Peyer's patch (tissue), 4 donors: ENCODE measurements at regions not wholly inside any gene's neighbourhood (a gene's known extent, or its start where the extent isn't known, plus 50 kb on each side); places are given as distances from the start of the nearest gene placed in this dataset.

Experiments used
- DNase-seq, 3 donors: peaks; one replicate each; pipeline ENCODE4 v3.0.0-alpha.2; 2017 to 2019
- H3K27ac ChIP-seq, 4 donors: fragments of 200-600 bp; sonication (generic); one replicate each; pipeline ENCODE4 v1.5.1; 2016 to 2019
- H3K27me3 ChIP-seq, 2 donors: fragments of 200-600 bp; sonication (generic); one replicate each; pipeline ENCODE4 v1.5.1; 2019
- H3K36me3 ChIP-seq, 3 donors: fragments of 200-600 bp; sonication (generic); one replicate each; pipeline ENCODE4 v1.5.1; 2016 to 2019
- H3K4me1 ChIP-seq, 4 donors: fragments of 200-600 bp; sonication (generic); one replicate each; pipeline ENCODE4 v1.5.1; 2016 to 2019
- H3K4me3 ChIP-seq, 4 donors: fragments of 200-600 bp; sonication (generic); 1 replicate in 3 of 4; 2 replicates in 1 of 4; pipeline ENCODE4 v1.5.1; 2016 to 2019; ENCODE audit warnings: mild to moderate bottlenecking in 1 of 4
- H3K9me3 ChIP-seq, 4 donors: fragments of 200-600 bp; sonication (generic); one replicate each; pipeline ENCODE4 v1.5.1; 2016 to 2019; ENCODE audit warnings: mild to moderate bottlenecking in 1 of 4
- POLR2A ChIP-seq, 2 donors: fragments of 450-650 bp; IDR thresholded peaks; one replicate each; pipeline ENCODE4 v1.5.1; 2017; ENCODE audit warnings: antibody characterized with exemption in 2 of 2, mild to moderate bottlenecking in 2 of 2, moderate library complexity in 2 of 2
- TF ChIP-seq, protein P1 (sequence below), 6 experiments: fragments of 450-650 bp in 4 of 6; fragments of 200-600 bp in 2 of 6; sonication (generic) in 1 of 6; IDR thresholded peaks; one replicate each; pipeline ENCODE4 v1.5.1; 2017 to 2019; ENCODE audit warnings: antibody characterized with exemption in 6 of 6, mild to moderate bottlenecking in 3 of 6, moderate library complexity in 1 of 6

DNA sequence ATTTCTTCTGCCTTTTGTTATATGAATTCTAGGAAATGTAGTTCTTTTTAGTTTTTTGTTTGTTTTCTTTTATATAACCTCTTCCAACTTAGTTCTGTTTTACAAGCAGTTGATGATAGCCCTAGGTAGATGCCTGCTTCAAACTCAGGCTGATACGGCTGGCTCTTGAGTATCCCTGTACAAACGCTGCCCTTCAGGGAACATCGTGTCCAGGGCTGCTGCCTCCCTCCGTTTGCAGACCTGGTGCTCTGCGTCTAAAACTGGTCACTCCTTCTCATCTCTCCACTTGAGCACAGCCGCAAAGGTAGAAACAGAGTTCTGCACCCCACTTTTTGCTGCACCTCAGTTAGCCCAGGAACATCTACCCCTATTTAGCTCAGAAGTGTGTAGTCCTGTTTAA is 310.1 kb downstream of the PRL start:
- Histone ChIP-seq H3K36me3 (no peaks in the 10 kb centered on the region), H3K9me3 (no peaks in the 10 kb centered on the region), H3K4me1 (peaks cover 0 to 5% (median 0%) of the 10 kb centered on the region in 4 donors), H3K4me3 (no peak overlapping the region), H3K27me3 (no peaks in the 10 kb centered on the region), H3K27ac (peak overlapping the region in 3 of 4 donors; percentile 35 to 67 (median 39))
- no peak for TF ChIP-seq POLR2A (IDR thresholded peaks at IDR 0.05)
- TF ChIP-seq, protein P1, sequence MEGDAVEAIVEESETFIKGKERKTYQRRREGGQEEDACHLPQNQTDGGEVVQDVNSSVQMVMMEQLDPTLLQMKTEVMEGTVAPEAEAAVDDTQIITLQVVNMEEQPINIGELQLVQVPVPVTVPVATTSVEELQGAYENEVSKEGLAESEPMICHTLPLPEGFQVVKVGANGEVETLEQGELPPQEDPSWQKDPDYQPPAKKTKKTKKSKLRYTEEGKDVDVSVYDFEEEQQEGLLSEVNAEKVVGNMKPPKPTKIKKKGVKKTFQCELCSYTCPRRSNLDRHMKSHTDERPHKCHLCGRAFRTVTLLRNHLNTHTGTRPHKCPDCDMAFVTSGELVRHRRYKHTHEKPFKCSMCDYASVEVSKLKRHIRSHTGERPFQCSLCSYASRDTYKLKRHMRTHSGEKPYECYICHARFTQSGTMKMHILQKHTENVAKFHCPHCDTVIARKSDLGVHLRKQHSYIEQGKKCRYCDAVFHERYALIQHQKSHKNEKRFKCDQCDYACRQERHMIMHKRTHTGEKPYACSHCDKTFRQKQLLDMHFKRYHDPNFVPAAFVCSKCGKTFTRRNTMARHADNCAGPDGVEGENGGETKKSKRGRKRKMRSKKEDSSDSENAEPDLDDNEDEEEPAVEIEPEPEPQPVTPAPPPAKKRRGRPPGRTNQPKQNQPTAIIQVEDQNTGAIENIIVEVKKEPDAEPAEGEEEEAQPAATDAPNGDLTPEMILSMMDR (IDR thresholded peaks at IDR 0.05): no peak
- DNase-seq: no peak

DNA sequence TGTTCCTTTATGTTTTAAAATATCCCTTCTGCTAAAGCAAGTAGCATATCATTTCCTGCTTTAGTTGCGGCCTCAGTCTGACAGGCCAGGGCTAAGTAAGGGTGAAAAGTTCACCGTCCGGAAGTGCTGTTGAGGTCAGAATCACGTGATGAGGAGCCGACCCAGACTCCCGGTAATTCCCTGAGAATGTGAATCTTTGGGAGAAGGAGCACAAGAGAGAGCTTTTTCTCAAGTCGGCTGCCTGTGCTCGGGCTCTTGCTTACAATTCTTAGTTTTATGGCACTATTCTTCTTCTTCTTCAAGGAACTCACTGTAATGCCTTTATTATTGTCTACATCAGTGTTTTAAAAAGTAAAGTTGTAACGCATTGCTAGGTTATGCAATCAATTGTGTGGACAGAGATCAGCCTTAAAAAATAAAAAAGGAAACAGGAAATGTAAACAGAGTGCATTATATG is 309.3 kb downstream of the PRL start:
- H3K27ac ChIP-seq: peak overlapping the region in 3 of 4 donors; percentile 39 to 67 (median 59)
- peak overlapping the region in 2 of 4 donors; percentile 37 to 39 for H3K4me3 ChIP-seq
- H3K4me1 ChIP-seq: peaks cover 0 to 5% (median 0%) of the 10 kb centered on the region in 4 donors
- H3K27me3 ChIP-seq: no peaks in the 10 kb centered on the region
- H3K36me3 ChIP-seq: no peaks in the 10 kb centered on the region
- TF ChIP-seq, protein P1 (IDR thresholded peaks at IDR 0.05): no peak
- peak in 1 of 2 donors; percentile 17 for TF ChIP-seq POLR2A (IDR thresholded peaks at IDR 0.05)
- H3K9me3 ChIP-seq: no peaks in the 10 kb centered on the region
- DNase-seq: peak; percentile 24 to 79 (median 49)

GRCh38 chr6:21990577-21990976 is 306.3 kb downstream of the PRL start:
- TF ChIP-seq, protein P1 (IDR thresholded peaks at IDR 0.05): no peak
- no peaks in the 10 kb centered on the region for H3K9me3 ChIP-seq
- H3K36me3 ChIP-seq: no peaks in the 10 kb centered on the region
- no peak overlapping the region for H3K4me3 ChIP-seq
- H3K27ac ChIP-seq: no peak overlapping the region
- H3K4me1 ChIP-seq: peaks cover 0 to 5% (median 0%) of the 10 kb centered on the region in 4 donors
- no peaks in the 10 kb centered on the region for H3K27me3 ChIP-seq
- DNase-seq: no peak

GRCh38 chr6:21992178-21992967 is 304.5 kb downstream of the PRL start:
- H3K4me1 ChIP-seq: no peaks in the 10 kb centered on the region
- no peak for DNase-seq
- TF ChIP-seq, protein P1 (IDR thresholded peaks at IDR 0.05): no peak
- no peak for TF ChIP-seq POLR2A (IDR thresholded peaks at IDR 0.05)

DNA sequence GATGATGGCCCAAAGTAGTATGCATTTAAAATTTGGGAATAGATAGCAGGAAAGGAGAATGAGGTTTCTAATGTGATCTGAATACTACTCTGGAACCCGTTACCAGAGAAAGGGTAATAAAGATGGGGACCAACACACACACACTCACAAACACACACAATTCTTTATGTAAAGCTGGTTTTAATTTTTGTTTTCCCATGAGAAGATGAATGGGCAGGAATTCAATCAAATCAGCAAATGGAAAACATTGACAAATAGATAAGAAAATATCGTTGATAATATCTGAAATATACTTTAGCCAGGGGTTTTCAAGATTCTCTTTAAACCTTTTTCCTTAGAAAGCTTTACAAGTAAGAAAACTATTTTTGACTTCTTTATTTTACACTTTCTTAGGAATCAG is 303.0 kb downstream of the PRL start:
- TF ChIP-seq POLR2A (IDR thresholded peaks at IDR 0.05): no peak
- TF ChIP-seq, protein P1 (IDR thresholded peaks at IDR 0.05): no peak
- DNase-seq: no peak
- Histone ChIP-seq H3K36me3 (no peaks in the 10 kb centered on the region), H3K4me1 (no peaks in the 10 kb centered on the region), H3K27ac (no peak overlapping the region), H3K9me3 (no peaks in the 10 kb centered on the region), H3K27me3 (no peaks in the 10 kb centered on the region), H3K4me3 (no peak overlapping the region)

More at GRCh38 chr6:21992178-21992967, 304.5 kb downstream of the PRL start:
- Histone ChIP-seq H3K27me3 (no peaks in the 10 kb centered on the region), H3K9me3 (no peaks in the 10 kb centered on the region), H3K4me3 (no peak overlapping the region), H3K27ac (no peak overlapping the region), H3K36me3 (no peaks in the 10 kb centered on the region)
